GM23338 (cell line): ENCODE measurements at regions not wholly inside any gene's neighbourhood (a gene's known extent, or its start where the extent isn't known, plus 50 kb on each side); places are given as distances from the start of the nearest gene placed in this dataset.

Experiments used
- ATAC-seq: fragments of 200-7000 bp; cut with Tn5 transposase; 3 replicates; pipeline ENCODE4 v1.9.1; 2020
- DNase-seq: peaks from one replicate; pipeline ENCODE4 v3.0.0-alpha.2; 2015; ENCODE audit warnings: low spot score
- H2AFZ ChIP-seq: fragments of 200-600 bp; sonication (generic); 2 replicates; pipeline ENCODE4 v1.8.0; 2016; ENCODE audit warnings: antibody characterized with exemption, mild to moderate bottlenecking, moderate library complexity
- H3F3A ChIP-seq: fragments of 200-600 bp; sonication (generic); replicated peaks from 2 replicates; pipeline ENCODE4 v1.8.0; 2017; ENCODE audit warnings: antibody characterized with exemption, mixed run types, low read depth
- H3K27ac ChIP-seq: fragments of 200-600 bp; sonication (generic); 2 replicates; pipeline ENCODE4 v1.6.1; 2016; ENCODE audit warnings: low read depth
- H3K27me3 ChIP-seq: fragments of 200-600 bp; sonication (generic); 2 replicates; pipeline ENCODE4 v1.8.0; 2016; ENCODE audit warnings: mild to moderate bottlenecking, mixed run types, moderate library complexity; ENCODE audit not compliant: insufficient read depth
- H3K36me3 ChIP-seq: fragments of 200-600 bp; sonication (generic); 2 replicates; pipeline ENCODE4 v1.8.0; 2016; ENCODE audit warnings: mild to moderate bottlenecking; ENCODE audit not compliant: insufficient read depth
- H3K4me1 ChIP-seq: fragments of 200-600 bp; sonication (generic); 2 replicates; pipeline ENCODE4 v1.8.0; 2016; ENCODE audit warnings: mild to moderate bottlenecking, moderate library complexity; ENCODE audit not compliant: insufficient read depth
- H3K4me2 ChIP-seq: fragments of 200-600 bp; sonication (generic); 2 replicates; pipeline ENCODE4 v1.7.1; 2017; ENCODE audit warnings: mixed run types
- H3K4me3 ChIP-seq: fragments of 200-600 bp; sonication (generic); 2 replicates; pipeline ENCODE4 v1.6.1; 2016; ENCODE audit warnings: mixed run types
- H3K79me2 ChIP-seq: fragments of 200-600 bp; sonication (generic); replicated peaks from 2 replicates; pipeline ENCODE4 v1.8.0; 2017; ENCODE audit warnings: mild to moderate bottlenecking; ENCODE audit not compliant: insufficient read depth
- H3K9me2 ChIP-seq: fragments of 200-600 bp; sonication (generic); 2 replicates; pipeline ENCODE4 v1.8.0; 2017; ENCODE audit not compliant: insufficient read depth
- H4K20me1 ChIP-seq: fragments of 200-600 bp; sonication (generic); replicated peaks from 2 replicates; pipeline ENCODE4 v1.8.0; 2017; ENCODE audit warnings: mild to moderate bottlenecking; ENCODE audit not compliant: insufficient read depth
- H3K27ac Mint-ChIP-seq: 2 replicates; pipeline ENCODE4 v1.8.0; 2020; ENCODE audit warnings: inconsistent platforms, mild to moderate bottlenecking, moderate library complexity, mixed read lengths
- H3K27me3 Mint-ChIP-seq: 3 replicates; pipeline ENCODE4 v1.8.0; 2022; ENCODE audit warnings: low read depth, mild to moderate bottlenecking, moderate library complexity, mixed read lengths, inconsistent platforms; ENCODE audit not compliant: insufficient read depth, poor library complexity
- H3K36me3 Mint-ChIP-seq: 3 replicates; pipeline ENCODE4 v1.8.0; 2021; ENCODE audit warnings: low read depth, mild to moderate bottlenecking, inconsistent platforms, moderate library complexity, mixed read lengths
- H3K4me1 Mint-ChIP-seq: 3 replicates; pipeline ENCODE4 v1.8.0; 2020; ENCODE audit warnings: mild to moderate bottlenecking, inconsistent platforms, mixed read lengths
- H3K4me3 Mint-ChIP-seq: 3 replicates; pipeline ENCODE4 v1.8.0; 2021; ENCODE audit warnings: moderate library complexity, mild to moderate bottlenecking, inconsistent platforms, mixed read lengths
- H3K9me3 Mint-ChIP-seq: 3 replicates; pipeline ENCODE4 v1.8.0; 2020; ENCODE audit warnings: moderate library complexity, mild to moderate bottlenecking, inconsistent platforms, mixed read lengths
- CREB1 ChIP-seq: fragments of 250-450 bp; sonication (Bioruptor Pico); IDR thresholded peaks from 2 replicates; pipeline ENCODE4 v1.5.0; 2020; ENCODE audit warnings: low read depth, mild to moderate bottlenecking, moderate library complexity
- EZH2 ChIP-seq: fragments of 200-600 bp; sonication (generic); IDR thresholded peaks from one replicate; pipeline ENCODE4 v1.8.0; 2017; ENCODE audit warnings: antibody characterized with exemption, mild to moderate bottlenecking, low read depth; ENCODE audit not compliant: unreplicated experiment
- EZH2phosphoT487 ChIP-seq: fragments of 200-600 bp; sonication (generic); IDR thresholded peaks from one replicate; pipeline ENCODE4 v1.8.1; 2018; ENCODE audit warnings: antibody characterized with exemption; ENCODE audit not compliant: unreplicated experiment
- NANOG ChIP-seq: IDR thresholded peaks from 2 replicates; pipeline ENCODE4 v1.6.1; 2016; ENCODE audit warnings: antibody characterized with exemption, borderline replicate concordance
- POLR2AphosphoS5 ChIP-seq: IDR thresholded peaks from 2 replicates; pipeline ENCODE4 v1.6.1; 2016; ENCODE audit warnings: antibody characterized with exemption, low read depth
- ZNF114 ChIP-seq: fragments of 250-450 bp; sonication (Bioruptor Pico); IDR thresholded peaks from 2 replicates; pipeline ENCODE4 v1.5.0; 2020; ENCODE audit warnings: mild to moderate bottlenecking, moderate library complexity
- ZNF462 ChIP-seq: fragments of 250-450 bp; sonication (Bioruptor Pico); IDR thresholded peaks from 2 replicates; pipeline ENCODE4 v1.5.0; 2020; ENCODE audit warnings: mild to moderate bottlenecking, moderate library complexity
- TF ChIP-seq, protein P1 (sequence below): IDR thresholded peaks from 2 replicates; pipeline ENCODE4 v1.6.1; 2016; ENCODE audit warnings: antibody characterized with exemption

DNA sequence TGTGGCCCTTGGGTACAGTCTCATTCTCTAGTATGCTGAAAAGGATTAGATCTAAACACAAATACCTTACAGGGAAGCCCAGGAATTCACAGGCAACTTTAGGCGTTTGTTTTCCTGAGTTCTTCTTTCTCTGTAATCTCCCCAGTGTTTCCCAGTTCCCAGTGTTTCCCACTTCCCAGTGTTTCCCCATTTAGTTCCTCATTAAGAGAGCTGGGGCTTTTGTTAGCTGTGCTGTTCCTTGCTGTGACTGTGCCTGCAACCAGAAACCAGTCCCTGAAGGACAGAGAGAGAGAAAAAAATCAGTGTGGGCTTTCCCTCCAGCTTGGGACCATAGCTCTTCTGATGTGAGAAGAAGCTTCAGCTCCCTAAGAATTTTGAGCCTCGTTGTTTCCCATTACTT, 802.9 kb upstream of the COBL start:
- Mint-ChIP-seq H3K27ac (peak overlapping the region; percentile 98), H3K4me3 (peak overlapping the region; percentile 11; the same call in 2 of the 3 replicates), H3K36me3 (no peaks in the 10 kb centered on the region), H3K9me3 (no peaks in the 10 kb centered on the region; the same call in 2 of the 3 replicates), H3K27me3 (no peaks in the 10 kb centered on the region), H3K4me1 (peaks cover 77% of the 10 kb centered on the region)
- Histone ChIP-seq H3K4me3 (no peak overlapping the region), H3K4me2 (peak overlapping the region; percentile 29), H3K27ac (peak overlapping the region; percentile 90), H3K79me2 (no peaks in the 10 kb centered on the region), H3K36me3 (no peaks in the 10 kb centered on the region), H3K9me2 (no peaks in the 10 kb centered on the region), H3K4me1 (peaks cover 84% of the 10 kb centered on the region), H4K20me1 (no peaks in the 10 kb centered on the region), H3K27me3 (no peaks in the 10 kb centered on the region), H2AFZ (no peak overlapping the region), H3F3A (no peaks in the 10 kb centered on the region; the same call in 1 of the 2 replicates)
- peak; percentile 43 for DNase-seq
- peak; percentile 83 for ATAC-seq
- TF ChIP-seq ZNF114 (no peak), EZH2 (no peak), ZNF462 (CRISPR knock-in tag) (peak; percentile 71; the same call in 1 of the 2 replicates), EZH2phosphoT487 (no peak), POLR2AphosphoS5 (no peak), CREB1 (CRISPR knock-in tag) (no peak), NANOG (no peak)
- TF ChIP-seq, protein P1, sequence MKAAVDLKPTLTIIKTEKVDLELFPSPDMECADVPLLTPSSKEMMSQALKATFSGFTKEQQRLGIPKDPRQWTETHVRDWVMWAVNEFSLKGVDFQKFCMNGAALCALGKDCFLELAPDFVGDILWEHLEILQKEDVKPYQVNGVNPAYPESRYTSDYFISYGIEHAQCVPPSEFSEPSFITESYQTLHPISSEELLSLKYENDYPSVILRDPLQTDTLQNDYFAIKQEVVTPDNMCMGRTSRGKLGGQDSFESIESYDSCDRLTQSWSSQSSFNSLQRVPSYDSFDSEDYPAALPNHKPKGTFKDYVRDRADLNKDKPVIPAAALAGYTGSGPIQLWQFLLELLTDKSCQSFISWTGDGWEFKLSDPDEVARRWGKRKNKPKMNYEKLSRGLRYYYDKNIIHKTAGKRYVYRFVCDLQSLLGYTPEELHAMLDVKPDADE, result no peak
